Iris pigment epithelial cell (primary cell): ENCODE measurements at regions not wholly inside any gene's neighbourhood (a gene's known extent, or its start where the extent isn't known, plus 50 kb on each side); places are given as distances from the start of the nearest gene placed in this dataset.

Source experiments
- DNase-seq: peaks from one replicate; pipeline ENCODE4 v3.0.0-alpha.2; 2011; ENCODE audit warnings: low read depth

DNA sequence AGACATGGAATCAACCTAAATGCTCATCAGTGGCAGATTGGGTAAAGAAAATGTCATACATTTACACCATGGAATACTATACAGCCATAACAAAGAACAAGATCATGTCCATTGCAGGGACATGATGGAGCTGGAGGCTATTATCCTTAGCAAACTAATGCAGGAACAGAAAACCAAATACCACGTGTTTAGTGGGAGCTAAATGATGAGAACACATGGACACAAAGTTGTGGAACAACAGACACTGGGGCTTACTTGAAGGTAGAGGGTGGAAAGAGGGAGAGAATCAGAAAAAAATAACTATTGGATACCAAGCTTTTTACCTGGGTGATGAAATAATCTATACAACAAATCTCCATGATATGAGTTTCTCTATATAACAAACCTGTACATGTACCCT, 701.3 kb downstream of the TBC1D32 start:
- DNase-seq: no peak

DNA sequence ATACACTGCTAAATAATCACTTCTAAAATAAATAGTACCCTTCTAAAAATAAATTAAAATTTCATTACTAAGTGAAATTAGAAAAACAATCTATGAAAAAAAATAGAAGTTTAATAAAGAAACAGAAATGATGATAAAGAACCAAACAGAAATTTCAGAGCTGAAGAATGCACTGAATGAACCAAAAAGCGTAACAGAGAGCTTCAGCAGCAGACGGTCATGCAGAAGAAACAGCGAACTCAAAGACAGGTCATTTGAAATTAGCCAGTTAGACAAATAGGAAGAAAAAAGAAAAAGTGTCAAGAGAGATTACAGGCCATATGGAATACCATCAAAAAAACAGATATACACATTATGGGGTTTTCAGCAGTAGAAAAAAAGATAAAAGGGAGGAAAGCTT, 706.7 kb downstream of the TBC1D32 start:
- DNase-seq: no peak

DNA sequence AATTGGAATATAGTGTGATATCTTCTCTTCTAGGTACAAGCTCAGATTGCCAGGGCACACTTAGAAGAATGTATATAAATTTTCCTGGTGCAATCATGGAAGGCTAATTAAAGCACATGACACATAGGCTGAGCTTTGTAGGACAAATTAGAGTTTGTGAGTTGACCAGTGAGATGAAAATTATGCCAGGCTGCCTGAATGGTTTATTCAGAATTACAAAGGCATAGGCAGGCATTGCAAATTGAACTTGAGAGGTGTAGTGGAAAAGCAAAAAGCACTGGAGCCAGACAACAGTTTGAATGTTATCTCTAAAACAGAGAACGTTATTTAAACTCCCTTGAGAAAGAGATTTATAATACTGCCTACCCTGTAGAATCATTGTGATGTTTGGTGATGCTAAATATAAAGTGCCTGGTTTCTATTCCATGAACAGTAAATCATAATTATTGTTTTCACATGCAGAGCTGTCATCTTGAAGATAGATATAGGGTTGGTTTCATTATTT, 712.1 kb downstream of the TBC1D32 start:
- DNase-seq: no peak

DNA sequence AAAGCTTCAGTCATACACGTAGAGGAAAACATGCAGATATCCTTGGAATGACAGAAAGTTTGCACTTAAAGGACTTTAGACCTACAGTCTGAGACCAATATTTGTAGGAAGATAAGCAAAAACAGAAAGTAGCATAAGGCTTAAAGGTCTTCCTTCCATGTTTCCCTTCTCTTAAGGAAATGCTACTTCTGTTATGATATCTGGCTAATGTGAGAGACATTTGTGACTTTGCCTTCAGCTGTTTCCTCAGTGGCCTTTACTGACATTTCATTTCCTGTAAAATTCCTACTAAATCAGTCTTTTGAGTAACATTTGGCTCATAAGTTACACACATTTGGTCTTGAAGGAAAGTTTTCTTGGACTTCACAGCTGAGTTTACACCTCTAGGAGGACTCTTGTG, 713.4 kb downstream of the TBC1D32 start:
- no peak for DNase-seq

DNA sequence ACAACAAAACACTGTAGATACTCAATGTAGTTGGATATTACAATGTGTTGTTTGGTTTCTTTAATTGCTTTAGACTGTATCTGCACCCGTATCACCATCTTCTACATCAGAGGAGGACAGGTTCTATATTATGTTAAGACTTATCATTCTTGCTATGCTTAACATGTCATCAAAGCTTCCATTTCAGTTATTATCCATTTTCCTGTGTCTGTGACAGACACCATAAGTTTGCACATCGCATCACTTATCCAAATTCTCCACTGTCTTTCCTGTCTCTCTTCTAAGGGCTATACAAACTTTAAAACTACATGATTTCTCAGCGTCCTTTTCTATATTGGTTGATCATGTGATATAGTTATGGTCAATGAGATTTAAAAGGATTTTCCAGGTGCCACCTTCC, 719.0 kb downstream of the TBC1D32 start:
- DNase-seq: no peak

DNA sequence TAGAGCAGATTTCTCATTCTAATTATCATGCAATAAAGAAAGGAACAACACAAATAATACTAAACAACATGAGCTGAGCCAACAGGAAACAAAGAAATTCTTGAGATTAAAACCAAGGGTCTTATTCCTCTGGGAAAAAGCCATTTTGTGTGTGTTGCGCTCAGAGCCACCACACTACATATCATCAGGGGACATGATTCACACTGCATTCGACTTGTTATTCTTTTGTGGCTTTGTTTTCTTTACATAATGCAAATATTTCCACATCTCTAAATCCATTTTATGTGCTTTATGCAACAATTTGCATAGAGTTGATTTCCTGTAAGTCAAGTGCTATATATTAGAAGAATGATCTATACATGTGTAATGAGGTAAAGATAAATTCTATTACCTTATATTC, 719.6 kb downstream of the TBC1D32 start:
- DNase-seq: no peak

DNA sequence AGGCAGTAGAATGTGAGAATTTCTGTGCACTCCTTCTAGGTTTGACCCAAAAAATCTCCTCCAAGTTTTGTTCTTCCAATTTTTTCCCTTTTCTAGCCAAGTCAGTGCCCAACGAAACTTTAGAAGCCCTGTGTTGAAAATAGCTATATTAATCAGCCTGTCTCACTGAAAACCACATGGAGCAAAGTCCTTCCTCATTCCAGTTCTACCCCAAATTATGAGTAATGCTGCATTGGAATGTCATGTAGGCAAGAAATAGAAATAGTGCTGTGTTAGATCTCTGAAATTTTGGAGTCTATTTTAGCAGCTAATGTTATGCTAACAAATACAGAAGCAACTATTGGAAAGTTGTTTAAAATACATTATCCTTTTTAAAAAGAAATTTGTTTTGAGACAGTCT, 725.5 kb downstream of the TBC1D32 start:
- peak; percentile 11 for DNase-seq

DNA sequence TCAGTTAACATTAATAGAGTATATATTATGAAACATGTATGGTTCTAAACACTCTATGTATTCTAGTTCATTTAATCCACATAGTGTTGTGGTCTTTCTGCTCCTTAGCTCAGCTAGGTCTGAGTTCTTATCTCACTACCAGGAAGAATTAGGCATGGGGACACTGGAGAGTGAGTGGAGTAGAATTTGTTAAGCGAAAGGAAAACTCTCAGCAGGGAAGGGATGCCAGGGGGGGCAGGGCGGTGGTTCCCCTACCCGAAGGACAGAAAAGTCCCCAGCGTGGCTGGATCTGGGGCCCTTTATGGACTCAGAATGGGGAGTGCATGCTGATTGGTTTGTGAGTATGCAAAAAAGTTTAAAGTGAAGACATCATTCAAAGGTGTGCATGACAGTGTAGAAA, 727.5 kb downstream of the TBC1D32 start:
- no peak for DNase-seq

DNA sequence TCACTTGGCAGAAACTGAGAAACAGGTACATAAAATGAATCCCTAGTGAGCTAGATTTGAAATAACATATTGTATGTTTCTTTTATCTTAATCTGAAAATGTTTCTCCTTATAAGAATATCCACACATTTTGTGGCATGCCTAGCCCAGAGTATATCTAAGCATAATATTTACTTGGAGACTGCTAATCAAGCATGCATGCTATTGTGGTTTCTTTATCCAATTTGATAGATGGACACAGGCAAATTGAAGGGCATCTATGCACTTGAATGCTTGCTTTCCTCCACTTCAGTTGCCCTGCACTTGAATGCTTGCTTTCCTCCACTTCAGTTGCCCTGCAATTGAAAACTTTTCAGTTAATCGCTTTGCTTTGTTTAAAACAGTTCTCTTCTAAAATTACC, 729.8 kb downstream of the TBC1D32 start:
- DNase-seq: no peak

DNA sequence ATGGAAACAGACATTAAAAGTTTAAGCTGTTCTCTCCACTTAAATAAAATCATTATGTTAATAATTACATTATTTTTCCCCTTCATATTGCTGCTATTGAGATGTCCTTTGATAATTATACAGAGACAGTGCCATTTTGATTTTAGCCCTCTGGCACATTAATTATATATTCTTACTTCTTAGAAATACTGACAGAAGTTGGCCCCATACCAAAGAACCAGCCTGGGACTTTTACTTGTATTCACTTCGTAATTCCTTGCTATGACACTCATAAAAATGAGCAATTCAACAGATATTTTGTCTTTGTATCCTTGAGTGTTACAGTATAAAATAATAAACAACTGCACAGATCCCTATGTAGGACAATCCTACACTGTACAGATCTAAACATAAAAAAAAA, 743.7 kb downstream of the TBC1D32 start:
- DNase-seq: peak; percentile 0

DNA sequence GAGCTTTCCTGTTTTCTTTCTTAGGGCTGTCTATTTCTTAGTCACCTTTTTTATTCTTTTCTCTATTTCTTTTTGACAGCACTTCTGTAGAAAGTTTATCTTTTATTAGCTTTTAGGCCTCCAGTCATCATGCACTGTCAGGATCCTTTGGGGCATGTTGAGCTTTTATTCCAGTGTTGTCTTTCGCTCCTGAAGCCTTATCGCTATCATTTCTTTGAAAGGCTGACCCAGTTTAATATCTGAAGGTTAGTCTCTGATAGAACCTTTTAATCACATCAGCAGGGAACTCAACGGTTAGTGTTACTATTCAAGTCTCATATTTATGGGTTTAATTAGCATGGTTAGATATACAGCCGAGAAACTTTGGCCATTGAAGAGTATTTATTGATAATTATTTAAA, 745.9 kb downstream of the TBC1D32 start:
- DNase-seq: no peak

DNA sequence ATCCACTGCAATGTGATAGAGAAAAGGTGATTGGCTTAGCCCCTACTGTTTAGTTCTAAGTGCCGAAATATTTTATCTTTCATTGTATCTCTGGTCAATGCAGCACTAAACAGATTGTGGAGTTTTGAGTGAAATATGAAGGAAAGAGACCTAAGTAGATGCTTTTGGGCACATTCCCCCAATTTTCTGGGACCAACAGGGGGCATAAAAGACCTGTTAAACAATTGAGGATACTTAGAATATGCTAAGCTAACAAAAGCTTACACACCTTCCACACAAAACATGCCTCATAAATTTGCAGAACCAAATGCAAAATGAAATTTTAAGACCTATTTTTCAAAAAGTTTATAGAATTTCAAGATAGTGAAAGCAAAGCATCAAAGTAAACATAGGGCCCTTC, 746.9 kb downstream of the TBC1D32 start:
- DNase-seq: no peak

DNA sequence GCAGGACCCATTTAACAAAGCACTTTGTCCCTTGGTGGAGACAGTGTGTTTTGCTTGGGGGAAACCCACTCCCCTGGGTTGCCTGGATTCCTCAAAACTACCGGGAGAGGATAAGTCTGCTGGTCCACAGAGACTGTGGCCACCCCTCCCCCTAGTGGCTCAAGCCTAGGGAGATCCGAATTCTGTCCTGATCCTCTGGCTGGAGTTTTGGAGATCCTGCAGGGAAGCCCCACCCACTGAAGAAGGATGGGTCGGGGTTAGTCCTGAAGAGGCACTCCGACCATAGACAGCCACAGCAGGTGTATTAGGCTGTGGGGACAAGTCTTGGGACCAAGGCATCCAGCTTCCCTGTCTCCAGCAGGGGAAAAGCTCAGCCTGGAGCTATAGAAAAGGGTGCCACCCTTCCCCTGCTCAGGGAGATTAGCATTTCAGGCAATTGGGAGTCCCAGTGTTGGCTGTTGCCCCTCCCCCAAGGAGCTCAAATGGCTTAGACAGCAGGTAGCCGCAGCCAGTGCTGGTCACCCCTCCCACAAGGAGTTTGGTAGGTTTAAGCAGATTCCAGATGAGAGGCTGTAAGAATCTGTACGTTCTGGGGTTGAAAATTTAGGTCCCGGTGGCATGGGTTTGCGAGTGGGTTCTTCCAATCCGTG, 750.0 kb downstream of the TBC1D32 start:
- no peak for DNase-seq

DNA sequence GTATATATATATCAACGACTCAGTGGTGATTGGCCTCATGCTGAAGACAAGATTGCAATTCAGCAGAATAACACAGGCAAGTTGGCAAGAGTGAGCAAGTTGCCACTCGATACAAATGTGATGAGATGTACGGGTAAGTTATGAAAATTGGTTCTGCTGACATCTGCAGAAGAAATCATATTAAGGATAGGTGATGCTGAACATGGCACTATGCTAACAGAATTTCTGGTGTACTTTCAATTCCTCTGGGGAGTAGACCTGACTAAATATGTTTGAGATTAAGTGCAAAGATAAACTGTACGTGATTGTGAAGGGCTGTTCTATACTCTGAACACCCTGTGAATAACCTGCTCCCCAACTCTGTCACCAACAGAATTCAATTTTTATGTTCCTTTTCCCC, 758.2 kb downstream of the TBC1D32 start:
- DNase-seq: no peak

DNA sequence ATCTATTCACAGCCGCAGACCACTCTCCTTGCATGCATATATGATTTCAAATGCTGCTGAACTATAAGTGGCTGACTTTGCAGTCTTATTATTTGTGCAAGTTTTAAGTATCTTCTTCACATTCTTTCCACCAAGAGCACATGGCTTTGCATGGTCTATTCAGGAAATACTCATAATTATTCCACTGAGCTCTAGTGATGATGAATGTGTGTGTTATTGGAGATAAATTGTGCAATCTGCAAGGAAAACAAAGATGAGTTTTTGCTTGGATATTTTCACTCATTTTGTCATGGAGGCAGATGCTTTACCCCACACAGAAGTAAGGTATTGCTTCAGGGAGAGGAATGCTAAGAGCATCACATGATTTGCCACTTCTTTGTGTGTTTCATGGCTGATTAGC, 764.6 kb downstream of the TBC1D32 start:
- DNase-seq: no peak

DNA sequence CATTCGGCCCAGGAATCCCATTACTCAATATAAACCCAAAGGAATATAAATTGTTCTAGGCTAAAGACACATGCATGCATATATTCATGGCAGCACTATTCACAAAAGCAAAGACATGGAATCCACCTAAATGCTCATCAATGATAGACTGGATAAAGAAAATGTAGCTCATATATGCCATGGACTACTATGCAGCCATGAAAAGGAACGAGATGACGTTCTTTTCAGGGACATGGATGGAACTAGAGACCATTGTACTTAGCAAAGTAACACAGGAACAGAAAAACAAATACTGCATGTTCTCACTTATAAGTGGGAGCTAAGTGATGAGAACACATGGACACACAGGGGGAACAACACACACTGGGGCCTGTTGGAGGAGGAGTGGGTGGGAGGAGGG, 769.5 kb downstream of the TBC1D32 start:
- DNase-seq: no peak

DNA sequence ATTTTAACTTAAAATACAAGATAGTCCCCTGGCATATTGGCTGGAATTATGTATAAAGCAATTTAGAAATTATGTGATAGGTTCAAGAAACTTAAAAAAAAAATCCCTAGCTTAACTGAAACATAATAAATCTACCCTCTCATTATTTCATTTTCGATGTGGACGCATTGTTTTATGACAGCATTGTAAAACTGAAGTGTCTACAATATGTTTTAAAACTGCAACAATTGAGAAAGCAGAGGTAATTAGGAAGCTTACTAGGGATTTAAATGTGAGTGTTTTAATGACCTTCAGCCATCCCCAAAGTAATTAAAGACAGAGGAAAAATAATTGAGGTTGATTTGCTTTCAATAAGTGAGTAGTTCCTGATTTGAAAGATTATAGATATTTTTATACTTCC, 776.0 kb downstream of the TBC1D32 start:
- no peak for DNase-seq

DNA sequence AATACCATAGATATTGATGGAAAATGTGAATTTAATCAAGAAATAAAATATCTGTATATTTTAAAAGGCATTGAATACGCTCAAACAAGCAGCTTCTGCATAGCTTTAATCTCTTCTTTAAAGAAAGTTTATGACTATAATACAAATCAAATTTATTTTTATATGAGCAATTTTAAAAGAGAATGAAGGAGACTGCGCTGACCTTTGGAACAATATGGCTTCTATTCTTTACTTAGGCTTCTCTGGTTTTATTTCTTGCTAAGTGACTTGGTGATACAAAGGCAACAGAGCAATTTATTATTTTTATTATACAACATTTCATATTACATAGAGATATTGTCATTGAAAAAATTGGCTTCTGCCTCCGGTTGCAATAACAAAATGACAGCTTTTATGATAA, 776.7 kb downstream of the TBC1D32 start:
- no peak for DNase-seq

DNA sequence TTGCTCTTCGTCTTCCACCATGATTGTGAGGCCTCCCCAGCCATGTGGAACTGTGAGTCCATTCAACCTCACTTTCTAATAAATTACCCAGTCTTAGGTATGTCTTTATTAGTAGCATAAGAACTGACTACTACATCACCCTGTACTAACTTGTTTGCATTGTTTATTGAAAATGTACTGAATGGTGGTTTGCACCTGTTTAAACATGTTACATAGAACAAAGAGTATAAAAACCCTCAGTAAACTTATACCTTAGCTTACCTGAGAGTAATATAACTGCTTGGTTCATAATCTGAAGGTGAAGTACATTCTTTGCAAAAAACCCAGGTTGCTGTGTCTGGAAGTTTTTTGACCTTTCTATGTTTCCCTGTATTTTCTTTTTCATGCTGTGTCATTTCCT, 777.8 kb downstream of the TBC1D32 start:
- no peak for DNase-seq

DNA sequence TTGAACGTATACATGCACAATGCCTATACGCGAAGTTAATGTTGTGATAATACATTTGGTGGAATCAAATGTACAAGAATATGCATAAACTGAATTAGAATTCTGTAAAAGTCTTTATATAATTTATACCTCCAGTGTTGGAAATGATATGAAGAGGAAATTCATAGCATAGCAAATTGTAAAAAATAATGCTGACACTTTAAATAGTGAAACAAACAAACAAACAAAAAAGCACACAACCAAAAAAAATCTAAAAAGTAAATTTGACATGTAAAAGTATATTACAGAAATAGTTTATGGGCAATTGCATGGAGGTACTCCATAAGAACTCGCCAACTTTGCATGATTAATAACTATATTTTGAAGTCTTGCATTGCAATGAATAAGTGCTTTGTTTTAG, 780.9 kb downstream of the TBC1D32 start:
- DNase-seq: no peak

DNA sequence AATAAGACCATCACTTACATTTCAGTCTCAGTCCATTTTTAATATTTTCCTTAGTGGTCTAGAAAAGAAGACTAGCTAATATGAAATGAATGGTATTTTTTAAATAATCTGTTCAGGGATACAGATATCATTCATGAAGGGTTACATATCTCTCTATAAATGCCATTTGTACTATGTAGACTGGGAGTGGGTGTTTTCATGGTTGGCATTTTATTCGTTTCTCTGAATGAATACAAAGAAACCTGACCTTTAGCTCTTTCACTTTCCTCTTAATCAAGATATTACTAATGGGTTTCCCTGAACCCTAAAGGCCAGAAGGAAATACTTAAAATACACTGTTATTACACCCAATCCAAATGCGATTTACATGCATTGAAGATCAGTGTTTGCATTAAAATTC, 788.9 kb downstream of the TBC1D32 start:
- no peak for DNase-seq

DNA sequence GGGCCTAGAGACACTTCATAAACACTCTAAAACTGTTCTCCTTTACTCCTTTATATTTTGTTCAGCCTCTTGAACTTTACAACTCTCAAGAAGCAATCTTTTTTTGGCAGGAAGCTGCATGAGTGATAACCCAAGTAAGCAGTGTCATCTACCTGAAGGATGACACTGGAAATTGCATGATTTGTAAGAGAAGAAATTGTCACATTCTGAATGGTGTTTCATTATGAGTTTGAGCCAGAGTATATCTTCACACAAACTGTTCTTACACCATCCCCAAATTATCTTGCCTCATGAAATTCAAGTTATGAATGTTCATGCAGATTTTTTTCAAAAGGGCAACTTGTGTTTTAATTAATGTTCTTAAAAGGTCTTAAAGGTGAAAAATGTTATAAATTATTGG, 799.3 kb downstream of the TBC1D32 start:
- no peak for DNase-seq

DNA sequence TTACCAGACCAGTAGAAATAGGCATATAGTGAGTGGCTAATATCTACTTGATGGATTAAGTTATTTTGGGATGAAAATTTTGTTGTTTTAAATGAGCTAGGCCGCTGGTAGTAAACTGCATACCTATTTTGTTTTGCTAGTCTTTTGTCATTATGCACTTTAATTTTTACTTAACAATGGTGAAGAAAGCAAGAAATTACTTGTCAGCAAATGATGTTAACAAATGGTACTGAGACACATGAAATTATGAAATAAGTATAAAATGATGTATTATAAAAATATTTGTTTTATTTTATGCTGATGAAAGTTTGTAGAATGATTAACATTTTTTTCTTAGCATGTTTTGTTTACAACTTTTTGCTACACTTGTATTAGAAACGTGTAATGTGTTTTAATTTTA, 807.7 kb downstream of the TBC1D32 start:
- DNase-seq: no peak

DNA sequence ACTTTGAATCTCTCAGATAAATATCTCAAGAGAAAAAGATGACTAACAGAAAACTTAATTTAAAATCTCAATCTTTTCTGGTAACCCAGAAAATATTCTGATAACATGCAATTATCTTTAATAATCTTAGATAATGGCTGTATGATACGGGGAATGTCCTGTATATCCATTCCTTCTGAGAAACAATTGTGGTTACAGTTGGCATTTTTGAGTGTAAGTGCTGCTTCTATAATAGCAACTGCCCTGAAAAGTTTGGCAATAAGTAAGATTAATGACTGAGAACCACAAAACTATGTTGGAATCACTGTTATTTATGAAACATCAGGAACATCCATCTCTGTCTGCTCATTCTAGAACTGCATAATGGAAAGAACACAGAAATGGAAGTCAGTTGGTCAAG, 819.7 kb downstream of the TBC1D32 start:
- no peak for DNase-seq

DNA sequence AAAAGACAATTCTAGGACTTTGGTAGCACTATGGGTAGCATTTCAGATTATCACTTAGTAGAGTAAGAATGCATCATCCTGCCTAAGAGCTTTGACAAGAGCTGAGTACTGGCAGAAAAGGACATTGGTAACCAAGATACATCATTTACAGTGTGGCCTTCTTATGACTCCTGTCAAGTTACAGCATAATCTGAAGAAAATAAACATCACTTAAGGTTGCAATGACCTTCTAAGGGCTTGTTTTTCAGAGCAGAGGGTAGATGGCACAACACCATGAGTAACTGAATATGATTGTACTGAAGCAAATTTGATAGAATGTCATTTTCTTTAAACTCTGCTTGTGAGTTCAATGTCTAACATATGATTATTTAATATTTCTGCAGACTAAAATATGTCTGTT, 822.6 kb downstream of the TBC1D32 start:
- no peak for DNase-seq
